ENCODE measurements at regions not wholly inside any gene's neighbourhood (a gene's known extent, or its start where the extent isn't known, plus 50 kb on each side); places are given as distances from the start of the nearest gene placed in this dataset.

- no peak for TF ChIP-seq TEAD4 (IDR thresholded peaks at IDR 0.05)
Observed at GRCh38 chr2:192345287-192345686, 150.6 kb upstream of the TMEFF2 start.

GRCh38 chr2:192333642-192334041 lies 138.9 kb upstream of the TMEFF2 start:
- TF ChIP-seq REST (IDR thresholded peaks at IDR 0.05; ENCODE audit: low read depth), result no peak
- no peak for TF ChIP-seq TCF12 (IDR thresholded peaks at IDR 0.05; ENCODE audit: low read depth)
- no peak for TF ChIP-seq TEAD4 (IDR thresholded peaks at IDR 0.05)
- no peak for TF ChIP-seq CEBPB (IDR thresholded peaks at IDR 0.05)
- TF ChIP-seq FOXM1 (IDR thresholded peaks at IDR 0.05; ENCODE audit: borderline replicate concordance, low read depth), result no peak
- no peak for TF ChIP-seq NFIC (IDR thresholded peaks at IDR 0.05)
- no peak for TF ChIP-seq EGR1 (IDR thresholded peaks at IDR 0.05)
- TF ChIP-seq YY1 (IDR thresholded peaks at IDR 0.05; ENCODE audit: low read depth), result no peak
- TF ChIP-seq EP300 (IDR thresholded peaks at IDR 0.05; ENCODE audit: borderline replicate concordance), result no peak
- TF ChIP-seq ZBTB7A (IDR thresholded peaks at IDR 0.05; ENCODE audit: low read depth), result no peak
- no peak for TF ChIP-seq MAX (IDR thresholded peaks at IDR 0.05)
- TF ChIP-seq RAD21 (IDR thresholded peaks at IDR 0.05; ENCODE audit: low read depth), result no peak
- no peak for TF ChIP-seq USF1 (IDR thresholded peaks at IDR 0.05)
- no peak for TF ChIP-seq CREB1 (IDR thresholded peaks at IDR 0.05; ENCODE audit: low read depth)
- no peak for TF ChIP-seq TAF1 (IDR thresholded peaks at IDR 0.05; ENCODE audit: low read depth)

GRCh38 chr2:192328297-192328696 lies 133.6 kb upstream of the TMEFF2 start:
- TF ChIP-seq USF1 (IDR thresholded peaks at IDR 0.05), result no peak
- no peak for TF ChIP-seq MAX (IDR thresholded peaks at IDR 0.05)
- TF ChIP-seq TCF12 (IDR thresholded peaks at IDR 0.05; ENCODE audit: low read depth), result no peak
- TF ChIP-seq NFIC (IDR thresholded peaks at IDR 0.05), result no peak
- no peak for TF ChIP-seq EGR1 (IDR thresholded peaks at IDR 0.05)
- no peak for TF ChIP-seq TEAD4 (IDR thresholded peaks at IDR 0.05)
- no peak for TF ChIP-seq CEBPB (IDR thresholded peaks at IDR 0.05)
- no peak for TF ChIP-seq REST (IDR thresholded peaks at IDR 0.05; ENCODE audit: low read depth)
- no peak for TF ChIP-seq EP300 (IDR thresholded peaks at IDR 0.05; ENCODE audit: borderline replicate concordance)
- TF ChIP-seq ZBTB7A (IDR thresholded peaks at IDR 0.05; ENCODE audit: low read depth), result no peak
- TF ChIP-seq YY1 (IDR thresholded peaks at IDR 0.05; ENCODE audit: low read depth), result no peak
- no peak for TF ChIP-seq CREB1 (IDR thresholded peaks at IDR 0.05; ENCODE audit: low read depth)
- no peak for TF ChIP-seq TAF1 (IDR thresholded peaks at IDR 0.05; ENCODE audit: low read depth)
- TF ChIP-seq FOXM1 (IDR thresholded peaks at IDR 0.05; ENCODE audit: borderline replicate concordance, low read depth), result no peak
- TF ChIP-seq RAD21 (IDR thresholded peaks at IDR 0.05; ENCODE audit: low read depth), result no peak

- no peak for TF ChIP-seq ZBTB7A (IDR thresholded peaks at IDR 0.05; ENCODE audit: low read depth)
- no peak for TF ChIP-seq TAF1 (IDR thresholded peaks at IDR 0.05; ENCODE audit: low read depth)
- no peak for TF ChIP-seq TEAD4 (IDR thresholded peaks at IDR 0.05)
- TF ChIP-seq EP300 (IDR thresholded peaks at IDR 0.05; ENCODE audit: borderline replicate concordance), result no peak
- TF ChIP-seq TCF12 (IDR thresholded peaks at IDR 0.05; ENCODE audit: low read depth), result no peak
- TF ChIP-seq RAD21 (IDR thresholded peaks at IDR 0.05; ENCODE audit: low read depth), result no peak
- TF ChIP-seq CREB1 (IDR thresholded peaks at IDR 0.05; ENCODE audit: low read depth), result no peak
- no peak for TF ChIP-seq FOXM1 (IDR thresholded peaks at IDR 0.05; ENCODE audit: borderline replicate concordance, low read depth)
- TF ChIP-seq USF1 (IDR thresholded peaks at IDR 0.05), result no peak
- TF ChIP-seq REST (IDR thresholded peaks at IDR 0.05; ENCODE audit: low read depth), result no peak
- TF ChIP-seq EGR1 (IDR thresholded peaks at IDR 0.05), result no peak
- TF ChIP-seq MAX (IDR thresholded peaks at IDR 0.05), result no peak
- TF ChIP-seq CEBPB (IDR thresholded peaks at IDR 0.05), result no peak
Observed at GRCh38 chr2:192327576-192327975, 132.8 kb upstream of the TMEFF2 start.
